Umbilical cord (tissue), 1 donor: ENCODE measurements at regions not wholly inside any gene's neighbourhood (a gene's known extent, or its start where the extent isn't known, plus 50 kb on each side); places are given as distances from the start of the nearest gene placed in this dataset.

Source experiments
- DNase-seq: peaks from one replicate; pipeline ENCODE4 v3.0.0-alpha.2; 2015; ENCODE audit warnings: low spot score

GRCh38 chr9:107118863-107119624 is 164.0 kb upstream of the RAD23B start:
- DNase-seq, result no peak

- DNase-seq, result no peak
Observed at GRCh38 chr9:107119735-107120134, 163.3 kb upstream of the RAD23B start.

- DNase-seq, result no peak
Observed at GRCh38 chr9:107123389-107123788, 159.7 kb upstream of the RAD23B start.

DNA sequence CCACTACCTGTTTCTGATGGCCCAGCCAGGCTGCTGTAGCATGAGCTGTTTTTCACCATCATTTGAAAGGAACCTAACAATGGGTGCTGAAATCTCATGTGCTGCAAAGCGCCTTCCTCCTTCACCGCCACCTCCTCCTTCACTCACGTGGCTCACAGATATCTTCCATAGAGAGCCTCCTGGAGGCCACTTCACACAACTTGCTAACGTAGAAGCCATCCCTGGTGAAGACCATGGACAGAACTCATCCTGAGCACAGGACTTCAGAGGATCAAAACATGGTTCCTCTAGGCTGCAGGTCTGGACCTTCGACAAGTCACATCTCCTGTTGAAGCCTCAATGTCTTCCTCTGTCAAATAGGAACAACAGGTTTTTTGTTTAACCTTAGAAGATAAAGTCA is 155.5 kb upstream of the RAD23B start:
- DNase-seq, result no peak

DNA sequence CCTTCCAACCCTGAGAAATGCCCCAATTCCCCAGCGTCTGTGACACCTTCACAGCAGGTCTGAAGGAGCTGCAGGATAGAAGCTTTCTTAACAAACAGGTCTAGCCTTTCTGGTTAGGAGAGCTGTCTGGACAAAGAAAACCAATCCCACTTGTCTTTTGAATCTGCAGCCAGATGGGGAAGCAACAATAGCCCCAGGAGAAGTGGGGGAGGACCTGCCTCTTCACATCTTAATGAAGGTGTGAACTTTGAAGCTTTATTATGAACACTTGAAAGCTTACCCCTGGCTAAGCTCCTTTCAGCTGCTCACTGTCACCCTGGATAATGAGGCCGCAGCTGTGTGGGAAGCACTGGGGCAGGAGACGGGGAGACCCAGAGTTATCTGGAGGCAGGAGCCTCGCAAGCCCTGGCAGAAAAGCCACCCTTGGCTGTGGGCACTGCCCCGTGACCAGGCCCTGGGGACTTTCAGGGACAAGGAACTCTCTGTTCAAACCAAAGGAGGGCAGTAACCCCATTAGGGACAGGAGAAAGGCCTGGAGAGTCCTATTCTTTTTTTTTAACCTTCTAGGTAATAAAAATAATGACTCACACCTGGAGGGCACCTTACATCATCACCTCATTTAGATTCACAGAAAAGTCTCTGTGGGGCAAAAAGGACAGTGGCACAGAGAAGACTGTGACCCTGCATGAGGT is 151.8 kb upstream of the RAD23B start:
- peak; percentile 40 for DNase-seq

DNA sequence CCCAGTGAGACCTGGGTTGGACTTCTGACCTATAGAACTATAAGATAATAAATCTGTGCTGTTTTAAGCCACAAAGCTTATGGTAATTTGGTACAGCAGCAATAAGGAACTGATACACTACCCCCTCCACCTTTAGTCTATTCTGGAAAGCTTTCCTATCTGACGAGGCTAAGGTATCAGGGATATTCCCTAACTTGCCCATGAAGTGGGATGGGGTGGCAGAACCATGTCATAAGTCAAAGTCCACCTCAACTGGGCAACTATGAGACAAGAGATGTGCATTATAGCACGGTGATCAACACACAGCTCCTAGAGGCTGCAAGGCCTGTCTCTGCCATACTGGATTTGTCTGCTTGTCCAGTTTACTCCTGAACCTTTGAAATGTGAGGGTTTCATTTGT is 146.8 kb upstream of the RAD23B start:
- DNase-seq, result no peak

- no peak for DNase-seq
Observed at GRCh38 chr9:107137495-107138202, 145.4 kb upstream of the RAD23B start.

- no peak for DNase-seq
Observed at GRCh38 chr9:107138261-107138992, 144.7 kb upstream of the RAD23B start.

- peak; percentile 19 for DNase-seq
Observed at GRCh38 chr9:107141967-107142366, 141.1 kb upstream of the RAD23B start.

GRCh38 chr9:107142430-107142829 is 140.6 kb upstream of the RAD23B start:
- DNase-seq, result no peak

GRCh38 chr9:107142896-107143603 is 140.0 kb upstream of the RAD23B start:
- no peak for DNase-seq

GRCh38 chr9:107144475-107144874 is 138.6 kb upstream of the RAD23B start:
- no peak for DNase-seq

DNA sequence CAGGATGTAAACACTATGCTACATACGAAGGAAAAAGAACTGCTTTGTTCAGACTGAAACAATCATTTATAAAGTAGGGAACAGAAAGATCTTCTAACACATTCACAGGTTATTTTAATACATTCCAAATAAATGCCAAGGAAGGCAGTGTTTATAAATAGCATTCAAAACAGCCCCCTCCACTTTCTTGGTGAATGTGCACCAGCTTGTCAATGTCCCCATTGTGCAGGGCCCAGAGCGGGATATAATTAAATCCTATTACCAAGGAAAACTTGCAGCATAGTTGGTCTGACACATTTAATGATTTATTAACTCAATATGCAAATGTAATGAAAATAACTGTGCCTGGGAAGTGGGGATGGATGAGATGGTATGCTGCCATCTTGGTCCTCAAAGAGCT is 135.9 kb upstream of the RAD23B start:
- DNase-seq, result no peak

- no peak for DNase-seq
Observed at GRCh38 chr9:107148216-107148615, 134.9 kb upstream of the RAD23B start.

DNA sequence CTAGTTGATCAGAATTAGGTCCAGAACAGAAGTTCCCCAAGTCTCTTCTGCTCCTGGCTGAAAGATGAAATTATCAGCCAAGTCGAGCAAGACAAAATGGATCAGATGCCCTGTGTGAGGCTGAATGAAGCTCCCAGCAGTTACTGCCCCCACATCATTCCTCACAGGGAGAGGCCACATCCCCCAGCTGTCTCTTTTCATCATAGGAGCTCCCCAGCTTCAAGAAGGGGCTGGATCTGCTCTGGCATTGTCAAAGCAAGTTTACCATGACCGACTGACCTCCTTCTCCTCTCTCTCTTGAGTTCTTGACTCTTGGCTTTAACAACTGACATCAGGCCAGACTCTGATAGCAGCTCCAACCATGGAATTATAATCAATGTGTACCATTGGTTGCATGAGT is 133.3 kb upstream of the RAD23B start:
- no peak for DNase-seq

- DNase-seq, result no peak
Observed at GRCh38 chr9:107153336-107153735, 129.7 kb upstream of the RAD23B start.

DNA sequence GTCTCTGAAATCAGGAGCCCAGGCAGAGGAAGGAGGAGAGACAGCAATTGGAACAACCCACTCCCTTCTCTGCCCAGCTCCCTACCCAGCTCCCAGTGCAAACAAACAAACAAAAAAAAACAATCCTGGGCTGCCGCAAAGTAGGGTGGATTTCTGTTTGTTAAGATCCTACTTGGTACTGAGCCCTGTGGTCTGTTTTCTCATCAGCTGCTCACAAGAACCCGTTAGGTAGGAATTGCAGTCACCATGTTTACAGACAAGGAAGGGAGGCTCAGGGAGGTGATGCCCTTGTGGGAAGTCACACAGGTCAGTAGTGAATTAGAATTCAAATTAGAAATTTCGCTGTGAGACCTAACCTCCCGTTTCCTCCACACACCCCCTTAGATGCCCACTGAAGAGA is 128.8 kb upstream of the RAD23B start:
- no peak for DNase-seq

DNA sequence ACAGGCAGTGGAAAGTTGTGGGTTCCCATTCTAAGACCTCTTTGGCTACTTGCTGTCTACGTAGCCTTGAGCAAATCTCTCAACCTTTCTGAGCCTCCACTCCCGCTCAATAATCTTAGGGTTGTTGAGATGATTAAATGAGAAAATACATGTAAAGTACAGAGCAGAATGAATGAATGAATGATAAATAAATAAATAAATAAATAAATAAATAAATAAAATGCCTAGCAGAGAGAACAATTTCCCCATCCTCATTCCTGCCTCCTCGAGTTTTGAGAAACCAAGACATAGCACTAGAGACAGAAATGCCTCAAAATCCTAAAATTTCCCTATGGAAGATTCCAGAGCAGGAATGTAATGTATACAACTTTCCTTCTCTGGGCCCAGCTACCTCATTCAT is 128.3 kb upstream of the RAD23B start:
- DNase-seq, result no peak

DNA sequence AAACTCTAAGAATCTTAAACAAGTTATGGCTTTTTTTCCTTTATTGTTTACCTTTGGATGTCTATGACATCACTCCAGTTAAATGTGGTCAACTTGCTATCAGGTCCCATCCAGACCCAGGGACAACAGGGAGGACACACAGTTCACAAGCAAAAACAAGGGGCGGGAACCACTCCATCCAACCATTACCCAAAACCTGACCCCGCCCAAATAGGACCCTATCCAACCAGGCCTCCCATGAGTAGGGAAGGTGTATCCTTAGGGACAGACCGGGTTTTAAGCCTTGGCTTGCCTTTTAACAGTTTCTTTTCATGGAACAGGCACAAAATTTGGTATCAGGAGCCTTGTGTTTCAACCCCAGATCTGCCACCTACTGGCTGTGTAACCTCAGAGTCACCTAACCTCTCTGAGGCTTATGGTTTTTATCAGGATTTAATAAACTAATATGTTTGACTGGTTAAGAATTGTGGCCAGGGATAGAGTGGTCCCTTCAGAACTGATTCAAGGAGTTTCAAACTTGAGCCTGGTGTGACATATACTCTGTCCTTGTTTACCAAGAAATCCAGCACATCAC is 127.7 kb upstream of the RAD23B start:
- DNase-seq, result no peak

- DNase-seq, result peak; percentile 51
Observed at GRCh38 chr9:107158321-107158720, 124.8 kb upstream of the RAD23B start.

GRCh38 chr9:107161338-107161737 is 121.7 kb upstream of the RAD23B start:
- no peak for DNase-seq
